HepG2 (cell line): ENCODE measurements at regions not wholly inside any gene's neighbourhood (a gene's known extent, or its start where the extent isn't known, plus 50 kb on each side); places are given as distances from the start of the nearest gene placed in this dataset.

Experiments
- ATAC-seq: fragments of 200-7000 bp; cut with Tn5 transposase; 3 replicates; pipeline ENCODE4 v1.9.1; 2020; ENCODE audit warnings: mild to moderate bottlenecking, moderate library complexity
- BruUV-seq: library from RNA; stranded (reverse); fragments of 400-500 nt; replicated peaks from 2 replicates; lab custom pipeline; 2021; lab: Mats Ljungman, UMichigan
- CTCF ChIA-PET: fragments of 300-600 bp; formaldehyde crosslinking; extraction: SDS; loops from one replicate; lab custom pipeline; 2021; ENCODE audit warnings: low total read pairs, inconsistent platforms, low intra/inter-chr PET ratio; lab: Yijun Ruan, JAX
- POLR2A ChIA-PET: fragments of 350-600 bp; sonication (Branson Sonifier 250); formaldehyde crosslinking; loops from one replicate; lab custom pipeline; 2020; ENCODE audit warnings: antibody characterized with exemption, inconsistent platforms; lab: Yijun Ruan, JAX
- DNase-seq: peaks from one replicate; pipeline ENCODE4 v3.0.0-alpha.2; 2015; ENCODE audit warnings: low spot score
- FAIRE-seq: peaks from 3 replicates; lab custom pipeline; 2011; peaks lifted over from hg19 to GRCh38; lab: Jason Lieb, UNC
- H2AFZ ChIP-seq: one replicate; pipeline ENCODE4 v1.6.1; 2011; ENCODE audit warnings: low read length, inconsistent platforms
- H3K27ac ChIP-seq: fragments of 300-600 bp; 3 replicates; pipeline ENCODE4 v1.8.0; 2011; ENCODE audit warnings: mixed run types, mild to moderate bottlenecking, mixed read lengths, low read length, inconsistent platforms; ENCODE audit not compliant: insufficient read depth; ENCODE audit errors: extremely low read length
- H3K27me3 ChIP-seq, 2 experiments: fragments of 200-600 bp in 1 of 2; 2 replicates in 1 of 2; 3 replicates in 1 of 2; pipeline versions ENCODE4 v1.6.0 to v1.8.0; 2011; ENCODE audit warnings: low read length in 2 of 2, mild to moderate bottlenecking in 2 of 2, moderate library complexity in 2 of 2, inconsistent platforms in 1 of 2; ENCODE audit not compliant: insufficient read depth in 2 of 2, control insufficient read depth in 1 of 2
- H3K36me3 ChIP-seq, 2 experiments: fragments of 200-600 bp in 1 of 2; replicated peaks in 1 of 2; 2 replicates in 1 of 2; 3 replicates in 1 of 2; pipeline versions ENCODE4 v1.5.1 to v1.8.0; 2011; ENCODE audit warnings: low read length in 2 of 2, inconsistent platforms in 1 of 2; ENCODE audit not compliant: insufficient read depth in 2 of 2, control insufficient read depth in 1 of 2
- H3K4me1 ChIP-seq: 2 replicates; pipeline ENCODE4 v1.5.1; 2012; ENCODE audit warnings: low read length, inconsistent platforms; ENCODE audit not compliant: insufficient read depth
- H3K4me2 ChIP-seq: 2 replicates; pipeline ENCODE4 v1.6.0; 2011; ENCODE audit warnings: low read depth, low read length, inconsistent platforms
- H3K4me3 ChIP-seq, 3 experiments: fragments of 200-600 bp in 1 of 3; sonication (generic), shearing (Covaris generic) in 1 of 3; replicated peaks in 1 of 3; 2 replicates each; pipeline ENCODE4 v1.5.1; 2011 to 2016; ENCODE audit warnings: low read length in 3 of 3, inconsistent platforms in 2 of 3, low read depth in 2 of 3, mild to moderate bottlenecking in 2 of 3, control low read depth in 1 of 3, mixed read lengths in 1 of 3; ENCODE audit not compliant: insufficient read depth in 1 of 3
- H3K79me2 ChIP-seq: one replicate; pipeline ENCODE4 v1.6.1; 2011; ENCODE audit warnings: low read length, inconsistent platforms; ENCODE audit not compliant: insufficient read depth
- H3K9ac ChIP-seq: 2 replicates; pipeline ENCODE4 v1.6.0; 2011; ENCODE audit warnings: mild to moderate bottlenecking, low read depth, low read length, inconsistent platforms; ENCODE audit not compliant: insufficient read depth
- H3K9me3 ChIP-seq: 2 replicates; pipeline ENCODE4 v1.5.1; 2012; ENCODE audit warnings: mild to moderate bottlenecking, low read length
- H4K20me1 ChIP-seq: 2 replicates; pipeline ENCODE4 v1.6.0; 2011; ENCODE audit warnings: inconsistent platforms, mild to moderate bottlenecking, low read length, moderate library complexity; ENCODE audit not compliant: insufficient read depth
- FOXP1 ChIP-seq, 2 experiments: fragments of 450-650 bp in 1 of 2; IDR thresholded peaks; 2 replicates each; pipeline ENCODE4 v1.6.1; 2017 to 2018; ENCODE audit warnings: antibody characterized with exemption in 1 of 2
- MAFG ChIP-seq: sonication (generic); formaldehyde crosslinking; IDR thresholded peaks from 2 replicates; pipeline ENCODE4 v1.5.1; 2020; ENCODE audit warnings: mild to moderate bottlenecking, missing genetic modification reagents
- MAX ChIP-seq: IDR thresholded peaks from 2 replicates; pipeline ENCODE4 v1.6.1; 2012; ENCODE audit warnings: inconsistent platforms
- RERE ChIP-seq: IDR thresholded peaks from 2 replicates; pipeline ENCODE4 v1.6.1; 2016; ENCODE audit warnings: low read depth, missing genetic modification reagents, missing compliant biosample characterization
- ZNF18 ChIP-seq: sonication (generic); formaldehyde crosslinking; IDR thresholded peaks from 2 replicates; pipeline ENCODE4 v1.8.0; 2022; ENCODE audit warnings: mild to moderate bottlenecking, missing genetic modification reagents; ENCODE audit not compliant: insufficient replicate concordance
- ZSCAN20 ChIP-seq: sonication (generic); formaldehyde crosslinking; IDR thresholded peaks from 2 replicates; pipeline ENCODE4 v1.4.0; 2020; ENCODE audit warnings: missing genetic modification reagents, mild to moderate bottlenecking, borderline replicate concordance
- WGBS: methylation state at CpG from one replicate; pipeline ENCODE4 v1.1.6; 2017; ENCODE audit warnings: low lambda C conversion rate; 5-methylcytosine and 5-hydroxymethylcytosine counted together
- in situ Hi-C: cut with HindIII; loops from 2 replicates; pipeline ENCODE4 v1.10.0; 2017; ENCODE audit warnings: low pct_unique_long_range_greater_than_20kb; ENCODE audit not compliant: extremely low pct_ligation_motif_present
- intact Hi-C: fragments of 100-400 bp; cut with micrococcal nuclease; formaldehyde crosslinking; loops from one replicate; pipeline ENCODE4 v1.10.0; 2022; ENCODE audit not compliant: unreplicated experiment
- TF ChIP-seq, protein P1 (sequence below): sonication (generic); formaldehyde crosslinking; IDR thresholded peaks from 2 replicates; pipeline ENCODE4 v1.4.0; 2020; ENCODE audit warnings: missing genetic modification reagents, borderline replicate concordance

DNA sequence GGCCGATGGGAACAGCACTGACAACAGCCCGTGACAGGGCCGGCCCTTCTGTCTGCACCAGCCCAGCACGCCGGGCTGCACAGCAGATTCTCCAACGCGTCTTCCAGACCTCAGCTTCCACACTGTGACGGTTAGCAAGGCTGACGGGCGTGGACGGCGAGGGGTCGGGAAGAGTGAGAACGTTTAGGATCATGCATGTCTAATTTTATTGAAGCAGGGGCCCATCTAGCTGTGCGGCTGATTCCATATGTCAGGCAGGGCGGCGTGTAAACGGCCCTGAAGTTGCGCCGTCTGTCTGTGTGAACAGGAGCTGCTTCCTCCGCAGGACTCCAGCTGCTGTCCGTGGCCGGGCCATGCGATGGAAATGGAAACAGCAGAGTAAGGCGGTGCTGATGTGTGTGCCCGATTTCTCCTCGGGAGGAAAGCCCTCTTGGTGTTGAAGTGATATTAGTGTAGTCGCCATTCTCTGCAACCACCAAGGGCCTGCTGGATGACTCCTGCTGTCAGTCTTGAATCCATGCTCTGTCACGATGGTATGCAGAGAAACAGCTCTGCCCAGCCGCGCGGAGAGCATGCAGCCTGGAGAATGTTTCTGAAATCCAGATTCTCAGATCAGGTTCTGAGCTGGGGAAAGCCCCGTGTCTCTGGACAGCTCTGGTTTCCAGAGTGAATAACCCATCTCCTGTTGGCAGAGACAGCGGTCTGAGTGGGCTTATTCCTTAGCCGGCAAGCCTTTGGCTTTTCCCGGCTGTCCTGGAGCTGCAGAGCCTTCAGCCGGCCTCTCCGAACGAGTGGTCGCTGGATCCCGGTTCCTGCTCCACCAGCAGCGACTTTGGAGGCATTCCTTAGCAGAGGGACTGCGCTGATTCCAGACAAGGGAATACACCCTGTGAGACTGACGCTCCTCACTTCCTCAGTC lies 158.1 kb upstream of the UBE3A start:
- ATAC-seq (no peak), FAIRE-seq (no peak), DNase-seq (no peak)
- 54% methylated on average over 24 of the region's 44 CpGs for WGBS
- Histone ChIP-seq H3K79me2 (no peaks in the 10 kb centered on the region), H3K4me1 (no peaks in the 10 kb centered on the region), H3K9ac (no peak overlapping the region), H3K27ac (no peak overlapping the region), H3K4me2 (no peak overlapping the region), H3K4me3 (no peak overlapping the region), H4K20me1 (no peaks in the 10 kb centered on the region), H3K9me3 (peaks cover 17% of the 10 kb centered on the region), H3K27me3 (no peaks in the 10 kb centered on the region), H2AFZ (no peak overlapping the region), H3K36me3 (no peaks in the 10 kb centered on the region)
- intact Hi-C loops (no loop called here), in situ Hi-C loops (no loop called here)
- CTCF ChIA-PET, result no interaction called here
- POLR2A ChIA-PET, result no interaction called here
- no TSS peak for BruUV-seq
- TF ChIP-seq ZSCAN20 (no peak), FOXP1 (IDR thresholded peaks at IDR 0.05) (no peak), FOXP1 (CRISPR knock-in tag; IDR thresholded peaks at IDR 0.05) (no peak), ZNF18 (no peak), MAX (no peak), MAFG (CRISPR knock-in tag) (no peak), RERE (CRISPR knock-in tag) (no peak)
- TF ChIP-seq, protein P1, sequence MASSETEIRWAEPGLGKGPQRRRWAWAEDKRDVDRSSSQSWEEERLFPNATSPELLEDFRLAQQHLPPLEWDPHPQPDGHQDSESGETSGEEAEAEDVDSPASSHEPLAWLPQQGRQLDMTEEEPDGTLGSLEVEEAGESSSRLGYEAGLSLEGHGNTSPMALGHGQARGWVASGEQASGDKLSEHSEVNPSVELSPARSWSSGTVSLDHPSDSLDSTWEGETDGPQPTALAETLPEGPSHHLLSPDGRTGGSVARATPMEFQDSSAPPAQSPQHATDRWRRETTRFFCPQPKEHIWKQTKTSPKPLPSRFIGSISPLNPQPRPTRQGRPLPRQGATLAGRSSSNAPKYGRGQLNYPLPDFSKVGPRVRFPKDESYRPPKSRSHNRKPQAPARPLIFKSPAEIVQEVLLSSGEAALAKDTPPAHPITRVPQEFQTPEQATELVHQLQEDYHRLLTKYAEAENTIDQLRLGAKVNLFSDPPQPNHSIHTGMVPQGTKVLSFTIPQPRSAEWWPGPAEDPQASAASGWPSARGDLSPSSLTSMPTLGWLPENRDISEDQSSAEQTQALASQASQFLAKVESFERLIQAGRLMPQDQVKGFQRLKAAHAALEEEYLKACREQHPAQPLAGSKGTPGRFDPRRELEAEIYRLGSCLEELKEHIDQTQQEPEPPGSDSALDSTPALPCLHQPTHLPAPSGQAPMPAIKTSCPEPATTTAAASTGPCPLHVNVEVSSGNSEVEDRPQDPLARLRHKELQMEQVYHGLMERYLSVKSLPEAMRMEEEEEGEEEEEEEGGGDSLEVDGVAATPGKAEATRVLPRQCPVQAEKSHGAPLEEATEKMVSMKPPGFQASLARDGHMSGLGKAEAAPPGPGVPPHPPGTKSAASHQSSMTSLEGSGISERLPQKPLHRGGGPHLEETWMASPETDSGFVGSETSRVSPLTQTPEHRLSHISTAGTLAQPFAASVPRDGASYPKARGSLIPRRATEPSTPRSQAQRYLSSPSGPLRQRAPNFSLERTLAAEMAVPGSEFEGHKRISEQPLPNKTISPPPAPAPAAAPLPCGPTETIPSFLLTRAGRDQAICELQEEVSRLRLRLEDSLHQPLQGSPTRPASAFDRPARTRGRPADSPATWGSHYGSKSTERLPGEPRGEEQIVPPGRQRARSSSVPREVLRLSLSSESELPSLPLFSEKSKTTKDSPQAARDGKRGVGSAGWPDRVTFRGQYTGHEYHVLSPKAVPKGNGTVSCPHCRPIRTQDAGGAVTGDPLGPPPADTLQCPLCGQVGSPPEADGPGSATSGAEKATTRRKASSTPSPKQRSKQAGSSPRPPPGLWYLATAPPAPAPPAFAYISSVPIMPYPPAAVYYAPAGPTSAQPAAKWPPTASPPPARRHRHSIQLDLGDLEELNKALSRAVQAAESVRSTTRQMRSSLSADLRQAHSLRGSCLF (CRISPR knock-in tag), result no peak
